Forelimb muscle (tissue), 1 donor: ENCODE measurements at regions not wholly inside any gene's neighbourhood (a gene's known extent, or its start where the extent isn't known, plus 50 kb on each side); places are given as distances from the start of the nearest gene placed in this dataset.

ENCODE experiments used
- DNase-seq: peaks from one replicate; pipeline ENCODE4 v3.0.0-alpha.2; 2013; ENCODE audit warnings: low read depth

- DNase-seq: no peak
Measured at GRCh38 chr13:64791373-64791772, 2438.8 kb downstream of the PCDH9 start.

GRCh38 chr13:64782466-64782865, 2447.7 kb downstream of the PCDH9 start:
- no peak for DNase-seq

- no peak for DNase-seq
Measured at GRCh38 chr13:64778002-64778401, 2452.1 kb downstream of the PCDH9 start.

GRCh38 chr13:64774915-64775314, 2455.2 kb downstream of the PCDH9 start:
- DNase-seq: no peak

- DNase-seq: no peak
Measured at GRCh38 chr13:64770743-64771142, 2459.4 kb downstream of the PCDH9 start.

GRCh38 chr13:64767054-64767453, 2463.1 kb downstream of the PCDH9 start:
- no peak for DNase-seq

- DNase-seq: peak; percentile 38
Measured at GRCh38 chr13:64765636-64766035, 2464.5 kb downstream of the PCDH9 start.

- peak; percentile 24 for DNase-seq
Measured at GRCh38 chr13:64758521-64759244, 2471.5 kb downstream of the PCDH9 start.

- no peak for DNase-seq
Measured at GRCh38 chr13:64756621-64757020, 2473.5 kb downstream of the PCDH9 start.

GRCh38 chr13:64755961-64756360, 2474.2 kb downstream of the PCDH9 start:
- no peak for DNase-seq

- no peak for DNase-seq
Measured at GRCh38 chr13:64753233-64754000, 2476.7 kb downstream of the PCDH9 start.

- DNase-seq: no peak
Measured at GRCh38 chr13:64749301-64749700, 2480.8 kb downstream of the PCDH9 start.

GRCh38 chr13:64746845-64747244, 2483.3 kb downstream of the PCDH9 start:
- DNase-seq: no peak

GRCh38 chr13:64740493-64740892, 2489.6 kb downstream of the PCDH9 start:
- no peak for DNase-seq

- DNase-seq: no peak
Measured at GRCh38 chr13:64725492-64725891, 2504.6 kb downstream of the PCDH9 start.

- peak; percentile 11 for DNase-seq
Measured at GRCh38 chr13:64723724-64724123, 2506.4 kb downstream of the PCDH9 start.

- no peak for DNase-seq
Measured at GRCh38 chr13:64718116-64718515, 2512.0 kb downstream of the PCDH9 start.

- no peak for DNase-seq
Measured at GRCh38 chr13:64716936-64717335, 2513.2 kb downstream of the PCDH9 start.

GRCh38 chr13:64709079-64709478, 2521.1 kb downstream of the PCDH9 start:
- DNase-seq: no peak

- no peak for DNase-seq
Measured at GRCh38 chr13:64704121-64704649, 2526.0 kb downstream of the PCDH9 start.

GRCh38 chr13:64697226-64697625, 2532.9 kb downstream of the PCDH9 start:
- DNase-seq: no peak

- DNase-seq: no peak
Measured at GRCh38 chr13:64688893-64689677, 2541.1 kb downstream of the PCDH9 start.
